Kidney (tissue), 13 donors: ENCODE measurements at regions not wholly inside any gene's neighbourhood (a gene's known extent, or its start where the extent isn't known, plus 50 kb on each side); places are given as distances from the start of the nearest gene placed in this dataset.

Experiments used
- DNase-seq, 5 donors: peaks; one replicate each; pipeline ENCODE4 v3.0.0-alpha.2; 2013 to 2020
- FAIRE-seq: peaks from 2 replicates; lab custom pipeline; 2012; peaks lifted over from hg19 to GRCh38; lab: Jason Lieb, UNC
- H3K27ac ChIP-seq, 2 donors: one replicate each; pipeline ENCODE4 v1.7.0; 2013; ENCODE audit warnings: low read depth in 2 of 2, low read length in 2 of 2, inconsistent platforms in 1 of 2
- H3K27me3 ChIP-seq: one replicate; pipeline ENCODE4 v1.7.1; 2013; ENCODE audit warnings: low read length, inconsistent platforms; ENCODE audit not compliant: control insufficient read depth, insufficient read depth
- H3K36me3 ChIP-seq, 3 donors: one replicate each; pipeline versions ENCODE4 v1.7.0 to v1.7.1; 2013; ENCODE audit warnings: low read length in 3 of 3, control low read depth in 1 of 3, inconsistent platforms in 1 of 3; ENCODE audit not compliant: insufficient read depth in 3 of 3, control insufficient read depth in 2 of 3
- H3K4me1 ChIP-seq, 3 donors: one replicate each; pipeline versions ENCODE4 v1.7.0 to v1.7.1; 2013; ENCODE audit warnings: low read length in 3 of 3, inconsistent platforms in 1 of 3, low read depth in 1 of 3; ENCODE audit not compliant: control insufficient read depth in 2 of 3, insufficient read depth in 2 of 3
- H3K4me3 ChIP-seq, 3 donors: one replicate each; pipeline versions ENCODE4 v1.7.0 to v1.8.1; 2013; ENCODE audit warnings: low read length in 3 of 3, control low read depth in 1 of 3, inconsistent platforms in 1 of 3
- H3K9ac ChIP-seq, 3 donors: one replicate each; pipeline versions ENCODE4 v1.7.0 to v1.7.1; 2013; ENCODE audit warnings: low read length in 3 of 3, control low read depth in 1 of 3, inconsistent platforms in 1 of 3
- H3K9me3 ChIP-seq, 3 donors: one replicate each; pipeline versions ENCODE4 v1.7.0 to v1.7.1; 2013; ENCODE audit warnings: low read length in 3 of 3, control low read depth in 1 of 3, inconsistent platforms in 1 of 3; ENCODE audit not compliant: control insufficient read depth in 2 of 3, insufficient read depth in 1 of 3
- CTCF ChIP-seq: IDR thresholded peaks from 3 replicates; pipeline ENCODE4 v1.5.1; 2012; ENCODE audit warnings: mild to moderate bottlenecking, moderate library complexity, borderline replicate concordance; ENCODE audit not compliant: insufficient read depth; ENCODE audit errors: extremely low read depth
- intact Hi-C: fragments of 100-400 bp; cut with DNase I; formaldehyde crosslinking; loops from one replicate; pipeline ENCODE4 v1.11.1; 2022
- donor health status: control.
- donor health status: control.
- donor health status: control.
- donor health status: control.
- donor health status: control.
- donor health status: DM: yes; HTN: yes; CAD: no.
- donor health status: Normal renal cell carcinoma (clear cell type).

GRCh38 chr7:144910411-144910810 is 74.6 kb upstream of the TPK1 start:
- intact Hi-C loops = no loop called here
- H3K4me1 ChIP-seq = no peaks in the 10 kb centered on the region
- H3K9ac ChIP-seq = no peak overlapping the region
- H3K27me3 ChIP-seq = no peaks in the 10 kb centered on the region
- DNase-seq (no peak), FAIRE-seq (no peak)
- TF ChIP-seq CTCF = no peak
- H3K36me3 ChIP-seq = no peaks in the 10 kb centered on the region
- H3K27ac ChIP-seq = no peak overlapping the region
- no peak overlapping the region for H3K4me3 ChIP-seq
- peaks cover 0 to 2% (median 0%) of the 10 kb centered on the region in 3 donors for H3K9me3 ChIP-seq

GRCh38 chr7:144908943-144909556 is 73.2 kb upstream of the TPK1 start:
- H3K36me3 ChIP-seq = no peaks in the 10 kb centered on the region
- no peaks in the 10 kb centered on the region for H3K27me3 ChIP-seq
- H3K27ac ChIP-seq = no peak overlapping the region
- TF ChIP-seq CTCF = no peak
- no peak for FAIRE-seq
- no peak overlapping the region for H3K4me3 ChIP-seq
- intact Hi-C loops = no loop called here
- no peak overlapping the region for H3K9ac ChIP-seq
- peak in 3 of 5 donors; percentile 19 to 26 (median 22) for DNase-seq
- H3K4me1 ChIP-seq = no peaks in the 10 kb centered on the region
- H3K9me3 ChIP-seq = peaks cover 0 to 2% (median 0%) of the 10 kb centered on the region in 3 donors

GRCh38 chr7:144908324-144908723 is 72.5 kb upstream of the TPK1 start:
- H3K27me3 ChIP-seq = no peaks in the 10 kb centered on the region
- no peak overlapping the region for H3K9ac ChIP-seq
- H3K4me1 ChIP-seq = no peaks in the 10 kb centered on the region
- peaks cover 0 to 2% (median 0%) of the 10 kb centered on the region in 3 donors for H3K9me3 ChIP-seq
- no peak for DNase-seq
- no peaks in the 10 kb centered on the region for H3K36me3 ChIP-seq
- H3K4me3 ChIP-seq = no peak overlapping the region
- intact Hi-C loops = no loop called here
- FAIRE-seq = no peak
- H3K27ac ChIP-seq = no peak overlapping the region
- no peak for TF ChIP-seq CTCF

- Histone ChIP-seq H3K4me3 (no peak overlapping the region), H3K4me1 (no peaks in the 10 kb centered on the region), H3K27me3 (no peaks in the 10 kb centered on the region), H3K9me3 (peaks cover 0 to 2% (median 0%) of the 10 kb centered on the region in 3 donors), H3K27ac (no peak overlapping the region), H3K36me3 (no peaks in the 10 kb centered on the region), H3K9ac (no peak overlapping the region)
- no peak for DNase-seq
- intact Hi-C loops = no loop called here
- TF ChIP-seq CTCF = no peak
- no peak for FAIRE-seq
Measured at GRCh38 chr7:144907577-144907976, 71.7 kb upstream of the TPK1 start.
